SK-N-MC (cell line): ENCODE measurements at regions not wholly inside any gene's neighbourhood (a gene's known extent, or its start where the extent isn't known, plus 50 kb on each side); places are given as distances from the start of the nearest gene placed in this dataset.

Source experiments
- DNase-seq: peaks from one replicate; pipeline ENCODE4 v3.0.0-alpha.2; 2011; ENCODE audit warnings: low read depth, low spot score
- H3K27ac ChIP-seq: fragments of 200-600 bp; sonication (generic); 2 replicates; pipeline ENCODE4 v1.5.1; 2016; ENCODE audit warnings: mixed run types
- H3K36me3 ChIP-seq: fragments of 200-600 bp; sonication (generic); 2 replicates; pipeline ENCODE4 v1.6.1; 2017; ENCODE audit warnings: antibody characterized with exemption, low read length, mixed read lengths; ENCODE audit not compliant: insufficient read depth
- H3K4me3 ChIP-seq: fragments of 200-600 bp; sonication (generic); 2 replicates; pipeline ENCODE4 v1.5.1; 2016
- H3K9ac ChIP-seq: fragments of 200-600 bp; sonication (generic); 2 replicates; pipeline ENCODE4 v1.8.0; 2017; ENCODE audit warnings: mixed run types, mixed read lengths; ENCODE audit not compliant: insufficient read length
- H3K9me3 ChIP-seq: fragments of 200-600 bp; sonication (generic); 2 replicates; pipeline ENCODE4 v1.6.1; 2017; ENCODE audit warnings: low read depth, mild to moderate bottlenecking, antibody characterized with exemption, low read length, moderate library complexity, mixed read lengths
- EZH2 ChIP-seq: fragments of 200-600 bp; sonication (generic); IDR thresholded peaks from one replicate; pipeline ENCODE4 v1.6.1; 2017; ENCODE audit warnings: antibody characterized with exemption
- FOXP2 ChIP-seq: optimal IDR thresholded peaks from 2 replicates; pipeline ENCODE3; 2011; ENCODE audit warnings: mild to moderate bottlenecking, moderate library complexity; ENCODE audit not compliant: insufficient read depth; ENCODE audit errors: extremely low read length, control extremely low read depth
- POLR2AphosphoS5 ChIP-seq: IDR thresholded peaks from 2 replicates; pipeline ENCODE4 v1.6.1; 2012; ENCODE audit warnings: mild to moderate bottlenecking, low read depth, low read length, borderline replicate concordance

DNA sequence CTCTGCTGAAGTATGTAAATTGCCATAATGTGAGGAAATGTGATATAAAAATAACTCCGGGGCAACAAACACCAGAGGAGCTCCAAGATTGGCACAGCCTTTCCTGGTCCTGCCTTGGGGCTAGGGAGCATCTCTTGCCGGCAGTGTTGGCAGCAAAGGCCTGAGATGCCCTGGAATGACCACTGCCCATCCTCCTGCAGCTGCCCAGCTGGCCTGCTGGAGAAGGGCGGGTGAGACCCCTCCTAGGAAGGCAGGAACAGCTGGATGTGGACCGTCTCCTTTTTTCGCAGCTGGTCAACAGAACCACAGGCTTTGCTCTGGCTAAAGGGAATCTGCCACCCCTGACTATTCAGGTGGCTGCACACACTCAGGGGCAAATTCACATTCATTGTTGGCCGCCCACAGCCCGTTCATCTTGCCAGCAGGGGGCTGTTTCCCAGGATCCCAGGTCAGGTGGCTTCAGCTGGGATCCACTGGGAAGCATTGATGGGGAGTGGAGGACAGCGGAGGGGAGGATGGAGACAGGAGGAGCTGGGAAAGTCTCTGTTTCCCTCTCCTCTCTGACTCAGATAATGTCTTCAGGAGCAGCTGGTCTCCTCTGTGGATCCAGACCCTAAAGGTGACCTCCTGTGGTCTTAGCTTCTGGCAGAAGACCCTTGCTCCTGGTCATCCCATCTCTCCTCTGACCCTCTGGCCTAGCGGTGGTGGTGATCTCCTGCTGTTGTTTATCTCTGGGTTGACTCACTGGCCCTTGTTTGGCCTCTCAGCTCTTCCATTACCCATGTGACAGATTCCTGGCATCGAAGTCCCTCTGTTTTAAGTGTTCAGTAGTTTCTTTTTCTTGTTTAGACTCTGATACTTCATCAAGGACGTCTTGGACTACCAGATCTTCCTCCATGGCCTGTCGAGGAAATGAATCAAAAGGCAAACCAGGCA is 336.7 kb downstream of the DHX35 start:
- no peaks in the 10 kb centered on the region for H3K36me3 ChIP-seq

DNA sequence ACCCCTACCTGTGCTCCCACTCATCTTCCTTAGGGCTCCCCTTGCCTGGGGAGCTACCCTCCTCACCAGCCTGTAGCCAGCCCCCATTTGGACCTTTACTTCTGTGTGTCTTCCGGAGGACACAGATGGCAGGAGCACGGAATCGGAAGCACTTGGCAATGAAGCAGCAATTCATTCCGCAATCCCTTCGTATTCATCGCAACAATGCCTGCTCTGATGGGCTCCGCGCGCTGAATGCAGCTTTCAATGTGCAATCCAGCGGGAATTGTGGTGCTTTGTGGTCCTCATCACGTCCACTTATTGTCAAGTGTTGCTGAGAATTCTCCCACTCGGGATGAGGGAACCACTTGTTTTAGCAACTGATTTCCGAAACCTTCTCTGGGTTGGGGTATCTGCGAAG is 336.0 kb downstream of the DHX35 start:
- Histone ChIP-seq H3K9ac (no peak overlapping the region), H3K9me3 (no peaks in the 10 kb centered on the region), H3K27ac (no peak overlapping the region), H3K36me3 (no peaks in the 10 kb centered on the region), H3K4me3 (no peak overlapping the region)
- no peak for TF ChIP-seq EZH2
- no peak for DNase-seq

More for the DNA sequence above, 336.7 kb downstream of the DHX35 start:
- H3K9me3 ChIP-seq, result no peaks in the 10 kb centered on the region
- no peak overlapping the region for H3K27ac ChIP-seq
- H3K4me3 ChIP-seq, result no peak overlapping the region
- TF ChIP-seq EZH2, result no peak
- no peak for TF ChIP-seq FOXP2
- TF ChIP-seq POLR2AphosphoS5, result no peak
- H3K9ac ChIP-seq, result no peak overlapping the region
- no peak for DNase-seq

DNA sequence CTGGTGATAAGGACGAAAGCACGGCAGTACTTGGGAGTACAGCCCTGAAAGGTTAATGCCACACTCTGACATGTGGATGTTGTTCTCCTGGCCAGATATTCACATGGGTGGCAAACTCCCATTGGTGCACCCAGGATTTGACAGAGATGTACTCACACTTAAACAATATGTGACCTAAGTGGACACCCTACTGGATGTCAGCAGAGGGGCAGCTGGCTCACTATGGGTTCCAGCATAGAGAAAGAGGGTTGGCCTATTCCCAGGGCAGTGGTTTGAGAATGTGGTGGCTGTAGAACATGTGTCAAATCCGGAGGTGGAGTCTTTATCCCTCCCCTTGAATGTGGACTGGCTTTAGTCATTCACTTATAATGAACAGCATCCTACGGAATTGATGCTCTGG is 333.2 kb downstream of the DHX35 start:
- Histone ChIP-seq H3K27ac (no peak overlapping the region), H3K4me3 (no peak overlapping the region), H3K9ac (no peak overlapping the region), H3K36me3 (no peaks in the 10 kb centered on the region), H3K9me3 (no peaks in the 10 kb centered on the region; the same call in 1 of the 2 replicates)
- TF ChIP-seq FOXP2, result no peak
- no peak for TF ChIP-seq EZH2
- no peak for TF ChIP-seq POLR2AphosphoS5
- no peak for DNase-seq

DNA sequence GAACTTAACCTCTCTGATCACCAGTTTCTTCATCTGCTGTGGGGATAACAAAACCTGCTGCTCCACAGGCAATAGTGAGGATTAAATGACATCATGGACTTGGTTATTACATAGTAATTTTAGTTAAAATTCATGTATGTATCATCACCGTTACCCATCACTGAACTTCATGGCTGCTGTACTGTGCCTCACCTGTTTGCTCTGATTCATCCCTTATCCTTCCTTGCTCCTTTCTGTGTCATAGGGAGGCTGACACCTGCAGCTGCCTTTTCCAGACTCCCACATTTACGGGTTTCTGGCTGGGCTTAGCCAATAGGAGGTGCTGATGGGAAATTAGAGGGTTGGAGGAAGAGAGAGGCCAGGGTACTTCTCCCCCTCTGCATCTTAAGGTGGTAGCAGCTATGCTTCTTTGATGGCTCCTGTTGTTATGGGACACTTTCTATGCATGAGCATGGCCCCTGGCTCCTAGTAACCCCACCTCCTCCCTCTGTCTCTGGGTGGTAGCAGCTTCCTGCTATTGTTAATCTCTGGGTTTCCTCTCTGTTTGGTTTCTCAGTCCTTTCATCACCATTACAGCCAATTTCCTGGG is 332.1 kb downstream of the DHX35 start:
- Histone ChIP-seq H3K36me3 (no peaks in the 10 kb centered on the region), H3K4me3 (no peak overlapping the region), H3K27ac (no peak overlapping the region), H3K9ac (no peak overlapping the region), H3K9me3 (no peaks in the 10 kb centered on the region; the same call in 1 of the 2 replicates)
- TF ChIP-seq FOXP2 (no peak), EZH2 (no peak), POLR2AphosphoS5 (no peak)
- no peak for DNase-seq

GRCh38 chr20:39292193-39292736 is 330.1 kb downstream of the DHX35 start:
- H3K9ac ChIP-seq, result no peak overlapping the region
- H3K27ac ChIP-seq, result no peak overlapping the region
- TF ChIP-seq EZH2, result no peak
- TF ChIP-seq FOXP2, result no peak
- no peak for TF ChIP-seq POLR2AphosphoS5
- no peaks in the 10 kb centered on the region for H3K36me3 ChIP-seq
- no peak overlapping the region for H3K4me3 ChIP-seq
- H3K9me3 ChIP-seq, result no peaks in the 10 kb centered on the region; the same call in 1 of the 2 replicates
- DNase-seq, result no peak

- Histone ChIP-seq H3K4me3 (no peak overlapping the region), H3K36me3 (no peaks in the 10 kb centered on the region), H3K27ac (no peak overlapping the region), H3K9ac (no peak overlapping the region), H3K9me3 (no peaks in the 10 kb centered on the region; the same call in 1 of the 2 replicates)
- TF ChIP-seq EZH2, result no peak
- no peak for TF ChIP-seq POLR2AphosphoS5
- no peak for TF ChIP-seq FOXP2
- DNase-seq, result no peak
These were observed 329.2 kb downstream of the DHX35 start for GRCh38 chr20:39291301-39291700.

- Histone ChIP-seq H3K9ac (no peak overlapping the region), H3K9me3 (no peaks in the 10 kb centered on the region; the same call in 1 of the 2 replicates), H3K27ac (no peak overlapping the region), H3K4me3 (no peak overlapping the region), H3K36me3 (no peaks in the 10 kb centered on the region)
- TF ChIP-seq POLR2AphosphoS5 (no peak), FOXP2 (no peak), EZH2 (no peak)
- no peak for DNase-seq
These were observed 328.4 kb downstream of the DHX35 start for GRCh38 chr20:39290575-39290974.

DNA sequence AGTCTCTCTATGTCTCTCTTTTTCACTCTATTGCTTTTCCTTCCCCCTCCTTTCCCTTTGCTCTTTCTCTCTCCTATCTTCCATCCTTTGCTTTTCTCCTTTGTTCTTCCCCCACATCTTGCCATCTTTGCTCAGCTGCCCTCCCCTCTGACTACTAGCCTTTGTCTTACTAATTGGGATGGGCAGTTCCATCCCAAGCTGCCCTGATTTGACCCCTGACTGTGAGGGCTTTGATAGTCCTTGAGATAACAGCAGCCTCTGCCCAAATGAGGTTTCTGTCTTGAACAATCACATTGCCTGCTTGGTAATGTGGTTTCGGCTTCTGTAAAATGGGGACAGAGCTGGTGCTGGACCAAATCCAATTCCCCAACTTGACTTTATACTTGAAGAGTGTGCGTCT is 327.7 kb downstream of the DHX35 start:
- Histone ChIP-seq H3K9ac (no peak overlapping the region), H3K9me3 (no peaks in the 10 kb centered on the region; the same call in 1 of the 2 replicates), H3K27ac (no peak overlapping the region), H3K4me3 (no peak overlapping the region), H3K36me3 (no peaks in the 10 kb centered on the region)
- no peak for DNase-seq
- TF ChIP-seq POLR2AphosphoS5, result no peak
- no peak for TF ChIP-seq FOXP2
- TF ChIP-seq EZH2, result no peak

GRCh38 chr20:39289316-39289715 is 327.2 kb downstream of the DHX35 start:
- Histone ChIP-seq H3K9me3 (no peaks in the 10 kb centered on the region; the same call in 1 of the 2 replicates), H3K36me3 (no peaks in the 10 kb centered on the region), H3K27ac (no peak overlapping the region), H3K4me3 (no peak overlapping the region), H3K9ac (no peak overlapping the region)
- no peak for TF ChIP-seq POLR2AphosphoS5
- TF ChIP-seq FOXP2, result no peak
- TF ChIP-seq EZH2, result no peak
- DNase-seq, result no peak
